HG03039 (cell line): ENCODE measurements at regions not wholly inside any gene's neighbourhood (a gene's known extent, or its start where the extent isn't known, plus 50 kb on each side); places are given as distances from the start of the nearest gene placed in this dataset.
A peak's percentile ranks its signal among the peaks of the same experiment; 100 is the strongest.
"Not testable (repeated sequence)": the region's sequence is repeated elsewhere in the genome, so short reads cannot be mapped to it uniquely, and the experiment has no call there.

Experiments used
- ATAC-seq: cut with Tn5 transposase; IDR thresholded peaks from one replicate; pipeline ENCODE4 v1.9.1; 2021; ENCODE audit warnings: mild to moderate bottlenecking, moderate library complexity; ENCODE audit not compliant: unreplicated experiment

DNA sequence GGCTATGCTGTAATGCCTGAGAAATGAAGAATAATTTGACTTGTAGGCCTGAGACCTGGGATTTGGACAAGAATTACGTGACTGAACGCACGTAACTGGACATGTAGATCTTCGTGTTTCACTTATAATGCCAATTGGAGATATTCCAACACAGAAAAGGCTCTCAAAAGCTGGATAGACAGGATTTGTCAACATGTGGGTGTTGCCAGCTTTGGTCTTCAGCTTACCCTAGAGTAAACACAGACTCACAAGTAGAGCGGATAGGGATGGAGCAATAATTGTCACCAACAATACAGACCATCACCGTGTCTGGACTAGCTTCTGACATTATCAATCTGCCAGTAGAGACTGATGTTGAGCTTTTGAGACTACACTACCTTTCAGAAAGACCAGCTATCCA, 1511.0 kb upstream of the ADGRL3 start:
- no peak for ATAC-seq

DNA sequence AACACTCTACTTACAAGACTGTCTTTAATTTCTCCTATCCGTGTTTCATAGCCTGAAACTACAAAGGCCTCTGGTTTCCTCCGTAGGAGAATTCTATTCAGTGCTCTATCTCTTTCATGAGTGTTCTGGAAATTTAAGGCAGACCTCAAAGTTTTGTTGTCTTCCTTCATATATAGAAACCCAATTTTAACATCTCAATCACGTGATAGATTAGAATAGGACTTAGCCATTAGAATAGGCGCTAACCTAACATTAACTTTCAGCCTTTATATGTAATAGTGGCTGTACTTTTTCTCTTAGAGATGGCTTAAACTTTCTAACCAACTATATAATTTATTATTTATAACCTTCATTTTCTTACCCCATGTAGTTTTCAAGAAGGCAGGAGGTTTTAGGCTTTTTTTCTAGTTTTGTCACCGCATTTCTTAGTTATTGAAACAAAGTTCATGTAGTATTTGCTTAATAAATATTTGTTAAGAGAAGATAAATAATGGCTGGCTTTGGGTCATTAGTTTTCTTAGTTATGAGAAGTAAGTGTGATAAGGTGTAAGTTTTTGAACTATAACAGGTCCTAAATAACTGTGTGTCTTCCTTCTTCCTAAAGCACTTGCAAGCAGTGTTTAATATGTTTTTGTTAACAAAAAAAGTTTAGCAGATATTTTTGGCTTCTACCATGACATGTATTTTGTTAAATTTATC, 1504.6 kb upstream of the ADGRL3 start:
- ATAC-seq: no peak

- ATAC-seq: no peak
Measured at GRCh38 chr4:59698041-59698440, 1502.1 kb upstream of the ADGRL3 start.

GRCh38 chr4:59700651-59701050, 1499.5 kb upstream of the ADGRL3 start:
- ATAC-seq: no peak

DNA sequence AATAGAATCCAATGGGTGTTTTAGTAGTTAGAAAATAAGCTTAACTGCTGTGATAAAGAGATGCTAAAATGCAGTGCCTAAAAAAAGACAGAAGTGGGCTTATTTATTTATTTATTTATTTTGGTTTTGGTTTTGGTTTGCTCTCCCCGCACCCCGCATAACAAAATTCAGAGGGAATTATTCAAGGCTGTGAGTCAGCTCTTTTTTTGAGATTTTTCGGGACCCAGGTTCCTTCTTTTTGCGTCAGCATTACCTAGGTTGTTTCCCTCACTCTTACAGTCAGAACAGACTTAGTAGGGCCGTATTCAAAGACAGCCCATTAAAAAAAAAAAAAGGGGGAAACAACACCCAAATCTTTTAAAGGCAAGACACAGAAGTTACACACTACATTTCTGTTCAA, 1495.5 kb upstream of the ADGRL3 start:
- no peak for ATAC-seq

DNA sequence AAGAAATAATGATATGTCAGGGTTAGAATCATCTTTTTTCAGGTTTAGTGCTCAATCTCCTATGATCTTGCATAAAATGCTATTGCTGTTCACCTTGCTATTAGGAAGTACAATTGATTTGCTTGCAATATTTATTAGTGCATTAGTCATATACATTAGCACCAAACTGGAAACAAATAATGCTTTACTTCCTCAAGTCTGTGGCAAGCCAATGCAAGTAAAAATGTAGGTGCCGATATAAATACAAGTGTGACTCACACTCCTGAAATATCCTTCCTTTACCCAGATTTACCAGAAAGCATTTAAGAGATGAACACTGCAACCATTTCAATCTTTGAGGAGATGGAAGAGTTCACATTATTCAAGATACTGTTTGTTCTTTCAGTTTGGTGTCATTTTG, 1487.7 kb upstream of the ADGRL3 start:
- ATAC-seq: no peak

GRCh38 chr4:59724286-59724685, 1475.8 kb upstream of the ADGRL3 start:
- not testable (repeated sequence) for ATAC-seq

DNA sequence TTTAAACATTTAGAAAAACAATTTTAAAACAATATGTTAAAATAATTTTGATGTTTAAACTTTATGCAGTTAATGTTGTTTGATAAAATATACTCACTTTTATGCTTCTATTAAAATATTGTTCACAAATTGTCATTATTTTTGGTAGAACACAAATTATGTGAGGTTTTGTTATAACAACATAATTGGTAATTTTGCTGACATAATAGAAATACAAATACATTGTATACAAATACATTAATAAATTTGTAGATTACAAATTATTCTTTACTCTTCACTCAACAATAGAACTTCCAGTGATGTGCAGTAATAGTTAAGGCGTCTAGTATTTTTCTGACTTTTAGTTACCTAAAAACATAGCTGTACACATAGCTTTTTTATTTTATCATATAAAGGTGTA, 1472.4 kb upstream of the ADGRL3 start:
- no peak for ATAC-seq

DNA sequence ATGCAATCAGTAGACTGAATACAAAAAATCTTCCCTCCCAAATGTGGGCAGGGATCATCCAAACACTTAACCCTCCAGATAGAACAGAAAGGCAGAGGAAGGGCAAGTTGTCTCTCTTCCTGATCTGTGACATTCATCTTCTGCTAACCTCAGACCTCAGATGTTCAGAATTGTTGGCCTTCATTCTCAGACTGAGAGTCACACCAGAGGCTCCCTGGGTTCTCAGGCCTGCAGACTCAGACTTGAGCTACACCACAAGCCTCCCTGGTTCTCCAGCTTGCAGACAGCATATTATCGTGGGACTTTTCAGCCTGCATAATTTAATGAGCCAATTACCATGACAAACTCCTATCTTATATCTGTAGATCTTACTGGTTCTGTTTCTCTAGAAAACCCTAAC, 1471.6 kb upstream of the ADGRL3 start:
- ATAC-seq: no peak

GRCh38 chr4:59729321-59729720, 1470.8 kb upstream of the ADGRL3 start:
- ATAC-seq: no peak

DNA sequence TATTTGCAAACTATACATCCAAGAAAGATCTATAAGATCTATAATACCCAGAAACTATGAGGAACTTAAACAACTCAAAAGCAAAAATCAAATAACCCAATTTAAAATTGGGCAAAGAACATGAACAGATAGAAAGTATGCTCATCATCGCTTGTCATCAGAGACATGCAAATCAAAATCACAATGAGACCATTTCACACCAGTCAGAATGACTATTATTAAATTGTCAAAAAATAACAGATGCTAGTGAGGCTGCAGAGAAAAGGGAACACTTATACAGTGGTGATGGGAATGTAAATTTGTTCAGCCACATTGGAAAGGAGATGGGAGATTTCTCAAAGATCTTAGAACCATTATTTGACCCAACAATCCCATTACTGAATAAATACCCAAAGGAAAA, 1451.7 kb upstream of the ADGRL3 start:
- no peak for ATAC-seq

- ATAC-seq: no peak
Measured at GRCh38 chr4:59759082-59759825, 1440.9 kb upstream of the ADGRL3 start.

DNA sequence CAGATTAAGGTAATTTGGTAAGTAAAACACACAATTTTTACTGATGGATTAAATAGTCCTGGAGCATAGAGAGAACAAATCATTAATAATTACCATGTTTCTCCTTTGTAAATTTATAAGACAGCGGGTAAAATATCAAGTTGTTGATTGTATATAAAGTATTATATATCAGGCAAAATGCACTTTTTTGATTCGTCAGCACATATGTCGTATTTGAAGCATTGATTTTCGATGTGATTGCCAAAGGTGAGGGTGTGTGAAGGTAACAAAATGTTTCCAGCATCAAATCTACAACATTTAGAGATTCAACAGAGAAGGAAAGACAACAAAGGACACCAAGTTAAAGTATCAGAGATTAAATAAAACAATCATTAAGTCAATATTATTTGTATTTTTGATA, 1437.8 kb upstream of the ADGRL3 start:
- no peak for ATAC-seq

- no peak for ATAC-seq
Measured at GRCh38 chr4:59770601-59771264, 1429.4 kb upstream of the ADGRL3 start.

DNA sequence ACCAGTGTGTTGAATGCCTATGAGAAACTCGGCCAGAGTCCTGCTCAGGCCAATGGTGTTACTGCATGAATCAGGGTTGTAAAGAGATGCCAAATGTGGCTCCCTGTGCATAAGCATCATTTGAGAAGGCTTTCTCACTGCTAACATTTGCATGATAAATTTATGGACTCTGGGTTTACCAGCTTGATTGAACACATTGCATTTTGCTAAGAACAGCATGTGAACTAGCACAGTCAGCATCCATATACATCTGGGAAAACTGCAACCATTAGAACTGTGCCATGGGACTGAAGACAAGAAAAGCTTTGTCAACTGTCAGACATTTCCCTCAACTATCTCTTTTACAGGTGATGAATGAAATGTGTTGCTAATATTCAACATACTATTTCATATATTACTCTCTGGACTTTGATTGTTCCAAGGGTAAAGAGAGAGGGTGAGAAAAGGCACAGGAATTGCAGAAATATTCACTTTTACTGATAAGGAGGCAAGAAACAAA, 1427.4 kb upstream of the ADGRL3 start:
- no peak for ATAC-seq

DNA sequence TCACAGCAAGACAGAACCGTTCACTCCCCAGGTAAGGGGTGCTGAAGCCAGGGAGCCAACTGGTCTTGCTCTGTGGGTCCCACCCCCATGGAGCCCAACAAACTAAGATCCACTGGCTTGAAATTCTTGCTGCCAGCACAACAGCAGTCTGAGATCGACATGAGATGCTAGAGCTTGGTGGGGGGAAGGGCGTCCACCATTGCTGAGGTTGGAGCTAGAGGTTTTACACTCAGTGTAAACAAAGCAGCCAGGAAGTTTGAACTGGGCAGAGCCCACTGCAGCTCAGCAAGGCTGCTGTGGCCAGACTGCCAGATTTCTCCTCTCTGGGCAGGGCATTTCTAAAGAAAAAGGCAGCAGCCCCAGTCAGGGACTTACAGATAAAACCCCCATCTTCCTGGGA, 1419.9 kb upstream of the ADGRL3 start:
- ATAC-seq: not testable (repeated sequence)

DNA sequence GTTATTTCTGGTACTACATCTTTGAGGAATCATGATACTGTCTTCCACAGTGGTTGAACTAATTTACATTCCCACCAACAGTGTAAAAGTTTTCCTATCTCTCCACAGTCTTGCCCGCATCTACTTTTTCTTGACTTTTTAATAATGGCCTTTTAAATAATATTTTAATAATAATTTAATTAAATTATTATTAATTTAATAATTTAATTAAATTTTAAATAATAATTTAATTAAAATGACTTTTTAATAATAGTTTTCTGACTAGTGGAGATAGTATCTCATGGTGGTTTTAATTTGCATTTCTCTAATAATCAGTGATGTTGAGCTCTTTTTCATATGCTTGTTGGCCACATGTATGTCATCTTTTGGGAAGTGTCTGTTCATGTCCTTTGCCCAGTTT, 1395.0 kb upstream of the ADGRL3 start:
- ATAC-seq: no peak

- no peak for ATAC-seq
Measured at GRCh38 chr4:59814402-59815010, 1385.6 kb upstream of the ADGRL3 start.

GRCh38 chr4:59818656-59819055, 1381.5 kb upstream of the ADGRL3 start:
- peak; percentile 58 for ATAC-seq

DNA sequence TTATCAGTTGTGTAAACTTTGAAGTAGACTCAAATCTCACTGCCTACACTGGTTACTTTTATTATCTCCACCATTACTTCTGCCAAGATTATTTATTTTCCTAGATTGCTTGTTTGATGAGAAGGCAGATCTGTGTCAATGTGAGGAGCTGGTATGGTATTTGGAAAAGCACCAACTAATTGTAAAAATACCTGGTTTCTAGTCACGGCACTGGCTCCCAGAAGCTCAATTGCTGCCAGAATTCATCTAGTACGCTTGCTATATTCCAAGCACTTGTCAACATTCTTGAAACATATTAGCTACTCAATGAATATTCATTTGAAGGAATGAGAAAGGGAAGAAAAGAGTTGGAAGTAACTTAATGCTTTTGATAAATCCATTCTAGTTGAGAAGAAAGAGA, 1376.8 kb upstream of the ADGRL3 start:
- ATAC-seq: no peak

- ATAC-seq: no peak
Measured at GRCh38 chr4:59825104-59825503, 1375.0 kb upstream of the ADGRL3 start.
